Mesenchymal stem cell (in vitro differentiated cells and primary cell): ENCODE measurements at regions not wholly inside any gene's neighbourhood (a gene's known extent, or its start where the extent isn't known, plus 50 kb on each side); places are given as distances from the start of the nearest gene placed in this dataset.

Source experiments
- DNase-seq: peaks from one replicate; pipeline ENCODE4 v3.0.0-alpha.2; 2013
- H2AFZ ChIP-seq: one replicate; pipeline ENCODE4 v1.6.1; 2013; ENCODE audit warnings: low read depth, mild to moderate bottlenecking, control low read depth, inconsistent platforms, low read length, moderate library complexity
- H2AK5ac ChIP-seq: 2 replicates; pipeline ENCODE4 v1.6.1; 2013; ENCODE audit warnings: low read length, moderate library complexity, mild to moderate bottlenecking, inconsistent platforms; ENCODE audit not compliant: severe bottlenecking
- H2BK120ac ChIP-seq: one replicate; pipeline ENCODE4 v1.6.1; 2013; ENCODE audit warnings: low read depth, mild to moderate bottlenecking, inconsistent platforms, low read length, moderate library complexity
- H2BK12ac ChIP-seq, 2 experiments: one replicate each; pipeline ENCODE4 v1.6.1; 2013; ENCODE audit warnings: inconsistent platforms in 2 of 2, low read length in 2 of 2, mild to moderate bottlenecking in 2 of 2, moderate library complexity in 2 of 2, control low read depth in 1 of 2
- H2BK15ac ChIP-seq: one replicate; pipeline ENCODE4 v1.6.1; 2013; ENCODE audit warnings: mild to moderate bottlenecking, low read depth, inconsistent platforms; ENCODE audit not compliant: poor library complexity, severe bottlenecking
- H2BK5ac ChIP-seq: 2 replicates; pipeline ENCODE4 v1.6.1; 2013; ENCODE audit warnings: low read depth, mild to moderate bottlenecking, low read length, control low read depth, inconsistent platforms; ENCODE audit not compliant: poor library complexity, severe bottlenecking
- H3K14ac ChIP-seq, 2 experiments: one replicate each; pipeline ENCODE4 v1.6.1; 2013; ENCODE audit warnings: inconsistent platforms in 2 of 2, low read length in 2 of 2, control low read depth in 1 of 2, mild to moderate bottlenecking in 1 of 2, moderate library complexity in 1 of 2
- H3K18ac ChIP-seq, 2 experiments: one replicate each; pipeline ENCODE4 v1.6.1; 2013; ENCODE audit warnings: inconsistent platforms in 2 of 2, low read length in 2 of 2, control low read depth in 1 of 2, low read depth in 1 of 2, mild to moderate bottlenecking in 1 of 2
- H3K23ac ChIP-seq, 2 experiments: one replicate each; pipeline ENCODE4 v1.6.1; 2013; ENCODE audit warnings: inconsistent platforms in 2 of 2, low read length in 2 of 2, mild to moderate bottlenecking in 2 of 2, moderate library complexity in 2 of 2, control low read depth in 1 of 2
- H3K27ac ChIP-seq: 2 replicates; pipeline ENCODE4 v1.5.1; 2013; ENCODE audit warnings: mild to moderate bottlenecking, moderate library complexity, low read length, control low read depth, inconsistent platforms; ENCODE audit not compliant: poor library complexity, severe bottlenecking
- H3K27me3 ChIP-seq, 2 experiments: 2 replicates each; pipeline versions ENCODE4 v1.6.1 to v1.7.0; 2013; ENCODE audit warnings: low read length in 2 of 2, mild to moderate bottlenecking in 2 of 2, moderate library complexity in 2 of 2, control low read depth in 1 of 2, inconsistent platforms in 1 of 2; ENCODE audit not compliant: control insufficient read depth in 1 of 2, insufficient read depth in 1 of 2
- H3K36me3 ChIP-seq, 2 experiments: 2 replicates each; pipeline versions ENCODE4 v1.6.1 to v1.7.0; 2013; ENCODE audit warnings: low read length in 2 of 2, control low read depth in 1 of 2, inconsistent platforms in 1 of 2, low read depth in 1 of 2, mild to moderate bottlenecking in 1 of 2; ENCODE audit not compliant: insufficient read depth in 2 of 2, control insufficient read depth in 1 of 2
- H3K4ac ChIP-seq, 2 experiments: one replicate each; pipeline ENCODE4 v1.6.1; 2013; ENCODE audit warnings: inconsistent platforms in 2 of 2, low read length in 2 of 2, mild to moderate bottlenecking in 2 of 2, moderate library complexity in 2 of 2, control low read depth in 1 of 2, low read depth in 1 of 2
- H3K4me1 ChIP-seq: 2 replicates; pipeline ENCODE4 v1.6.1; 2013; ENCODE audit warnings: low read depth, low read length, control low read depth; ENCODE audit not compliant: control insufficient read depth, insufficient read depth
- H3K4me2 ChIP-seq: 2 replicates; pipeline ENCODE4 v1.6.1; 2013; ENCODE audit warnings: low read length, mild to moderate bottlenecking, inconsistent platforms; ENCODE audit not compliant: poor library complexity, severe bottlenecking
- H3K4me3 ChIP-seq, 2 experiments: 2 replicates each; pipeline versions ENCODE4 v1.5.1 to v1.7.0; 2013; ENCODE audit warnings: low read length in 2 of 2, mild to moderate bottlenecking in 2 of 2, control low read depth in 1 of 2, low read depth in 1 of 2; ENCODE audit not compliant: insufficient read depth in 1 of 2
- H3K79me1 ChIP-seq: replicated peaks from 2 replicates; pipeline ENCODE4 v1.6.1; 2013; ENCODE audit warnings: mild to moderate bottlenecking, control low read depth, low read length, inconsistent platforms; ENCODE audit not compliant: poor library complexity, severe bottlenecking
- H3K9ac ChIP-seq: 2 replicates; pipeline ENCODE4 v1.7.0; 2013; ENCODE audit warnings: mild to moderate bottlenecking, low read length, moderate library complexity
- H3K9me3 ChIP-seq: 2 replicates; pipeline ENCODE4 v1.7.0; 2013; ENCODE audit warnings: mild to moderate bottlenecking, low read length; ENCODE audit not compliant: control insufficient read depth
- H4K8ac ChIP-seq: one replicate; pipeline ENCODE4 v1.6.1; 2013; ENCODE audit warnings: inconsistent platforms, mild to moderate bottlenecking, low read length, moderate library complexity
- H4K91ac ChIP-seq: one replicate; pipeline ENCODE4 v1.6.1; 2013; ENCODE audit warnings: mild to moderate bottlenecking, low read length, inconsistent platforms
- WGBS: methylation state at CpG from one replicate; pipeline ENCODE4 v1.1.7; 2013; ENCODE audit warnings: mixed read lengths; 5-methylcytosine and 5-hydroxymethylcytosine counted together

- Histone ChIP-seq H3K9me3 (peaks cover 34% of the 10 kb centered on the region), H2BK15ac (no peak overlapping the region), H4K8ac (no peak overlapping the region), H2BK12ac (no peak overlapping the region), H3K36me3 (no peaks in the 10 kb centered on the region), H3K18ac (no peak overlapping the region), H2AFZ (no peak overlapping the region), H3K4me2 (no peak overlapping the region), H2AK5ac (no peak overlapping the region), H3K27ac (no peak overlapping the region), H3K4ac (no peak overlapping the region), H3K23ac (no peak overlapping the region), H3K4me3 (no peak overlapping the region), H4K91ac (no peak overlapping the region), H3K14ac (no peak overlapping the region), H3K9ac (no peak overlapping the region), H2BK120ac (no peak overlapping the region), H3K27me3 (no peaks in the 10 kb centered on the region), H2BK5ac (no peak overlapping the region), H3K79me1 (no peaks in the 10 kb centered on the region), H3K4me1 (no peaks in the 10 kb centered on the region)
- DNase-seq = no peak
- WGBS = 92% methylated on average over 2 of the region's 4 CpGs
These were observed 799.2 kb downstream of the NR2F2 start for GRCh38 chr15:97129674-97130073.

DNA sequence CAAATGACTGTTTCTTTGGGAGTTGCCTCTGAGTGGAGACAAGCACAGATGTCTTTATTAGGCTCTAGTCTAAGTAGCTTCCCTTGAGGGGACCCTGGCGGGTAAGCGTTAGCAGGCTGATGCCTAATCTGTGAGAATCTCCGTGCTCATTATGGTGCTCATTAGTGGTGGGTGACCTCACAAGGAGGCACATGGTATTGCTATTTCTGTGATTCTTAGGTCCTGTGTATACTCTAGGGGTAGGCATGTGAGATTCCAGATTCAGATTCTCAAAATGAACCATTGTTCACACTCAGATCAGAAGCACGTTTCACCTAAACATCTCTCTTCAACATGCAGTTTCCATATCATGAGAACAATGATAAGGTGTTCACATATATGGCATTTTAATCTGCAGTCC, 809.7 kb downstream of the NR2F2 start:
- no peaks in the 10 kb centered on the region for H3K27me3 ChIP-seq
- H2BK12ac ChIP-seq = no peak overlapping the region
- H4K91ac ChIP-seq = no peak overlapping the region
- DNase-seq = no peak
- no peak overlapping the region for H3K4me2 ChIP-seq
- WGBS = 49% methylated on average over 3 of the region's 4 CpGs
- H3K9me3 ChIP-seq = peaks cover 11% of the 10 kb centered on the region
- H3K23ac ChIP-seq = no peak overlapping the region
- H3K4me1 ChIP-seq = no peaks in the 10 kb centered on the region
- no peak overlapping the region for H2AFZ ChIP-seq
- no peak overlapping the region for H2BK5ac ChIP-seq
- no peak overlapping the region for H3K18ac ChIP-seq
- no peaks in the 10 kb centered on the region for H3K79me1 ChIP-seq
- H3K14ac ChIP-seq = no peak overlapping the region
- no peak overlapping the region for H2BK15ac ChIP-seq
- no peak overlapping the region for H2BK120ac ChIP-seq
- H3K4ac ChIP-seq = no peak overlapping the region
- H3K27ac ChIP-seq = no peak overlapping the region
- H3K9ac ChIP-seq = no peak overlapping the region
- no peak overlapping the region for H3K4me3 ChIP-seq
- no peaks in the 10 kb centered on the region for H3K36me3 ChIP-seq
- H2AK5ac ChIP-seq = no peak overlapping the region
- H4K8ac ChIP-seq = no peak overlapping the region

DNA sequence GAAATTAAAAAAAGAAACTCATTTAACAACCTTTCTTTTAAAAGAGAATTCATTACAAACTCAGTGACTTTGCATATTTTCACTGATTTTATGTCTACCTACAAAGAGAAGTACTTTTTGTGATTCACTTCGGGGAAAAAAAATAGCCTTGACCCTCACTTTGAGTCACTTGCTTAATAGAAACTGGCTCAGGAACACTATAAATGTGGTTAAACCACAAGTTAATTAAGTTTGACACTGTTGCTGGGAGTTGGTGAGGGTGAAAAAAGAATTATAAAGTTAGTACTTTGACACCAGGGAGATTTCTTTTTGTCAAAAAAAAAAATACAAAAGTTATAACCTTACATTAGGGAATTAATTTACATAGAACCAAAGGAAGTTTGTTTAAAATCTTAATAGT, 810.9 kb downstream of the NR2F2 start:
- Histone ChIP-seq H3K4me2 (no peak overlapping the region), H3K14ac (no peak overlapping the region), H2BK15ac (no peak overlapping the region), H3K4me1 (no peaks in the 10 kb centered on the region), H3K36me3 (no peaks in the 10 kb centered on the region), H3K9ac (no peak overlapping the region), H3K27ac (no peak overlapping the region), H3K79me1 (no peaks in the 10 kb centered on the region), H2BK12ac (no peak overlapping the region), H3K18ac (no peak overlapping the region), H2AFZ (no peak overlapping the region), H3K9me3 (peaks cover 6% of the 10 kb centered on the region), H2BK5ac (no peak overlapping the region), H3K27me3 (no peaks in the 10 kb centered on the region), H2BK120ac (no peak overlapping the region), H2AK5ac (no peak overlapping the region), H4K8ac (no peak overlapping the region), H4K91ac (no peak overlapping the region), H3K4me3 (no peak overlapping the region), H3K23ac (no peak overlapping the region), H3K4ac (no peak overlapping the region)
- 100% methylated on average over 1 of the region's 1 CpG for WGBS
- DNase-seq = no peak

- no peak overlapping the region for H3K4ac ChIP-seq
- H3K27me3 ChIP-seq = no peaks in the 10 kb centered on the region
- H3K27ac ChIP-seq = no peak overlapping the region
- no peak overlapping the region for H3K4me3 ChIP-seq
- H2BK5ac ChIP-seq = no peak overlapping the region
- H3K36me3 ChIP-seq = no peaks in the 10 kb centered on the region
- H3K9ac ChIP-seq = no peak overlapping the region
- no peak overlapping the region for H2AFZ ChIP-seq
- no peaks in the 10 kb centered on the region for H3K79me1 ChIP-seq
- H2BK120ac ChIP-seq = no peak overlapping the region
- H3K4me1 ChIP-seq = no peaks in the 10 kb centered on the region
- no peak overlapping the region for H2BK15ac ChIP-seq
- H2BK12ac ChIP-seq = no peak overlapping the region
- no peak overlapping the region for H2AK5ac ChIP-seq
- WGBS = 100% methylated on average over 1 of the region's 2 CpGs
- H3K14ac ChIP-seq = no peak overlapping the region
- no peak for DNase-seq
- no peak overlapping the region for H3K4me2 ChIP-seq
- H4K91ac ChIP-seq = no peak overlapping the region
- H3K9me3 ChIP-seq = peaks cover 9% of the 10 kb centered on the region
- H3K23ac ChIP-seq = no peak overlapping the region
- H4K8ac ChIP-seq = no peak overlapping the region
- no peak overlapping the region for H3K18ac ChIP-seq
These were observed 811.4 kb downstream of the NR2F2 start for GRCh38 chr15:97141871-97142270.
